GM12878 (cell line): ENCODE measurements at regions not wholly inside any gene's neighbourhood (a gene's known extent, or its start where the extent isn't known, plus 50 kb on each side); places are given as distances from the start of the nearest gene placed in this dataset.

Experiments
- ATAC-seq: fragments of 200-7000 bp; cut with Tn5 transposase; 3 replicates; pipeline ENCODE4 v1.9.1; 2020; ENCODE audit warnings: mild to moderate bottlenecking, moderate library complexity
- BruUV-seq: library from RNA; stranded (reverse); fragments of 400-500 nt; replicated peaks from 2 replicates; lab custom pipeline; 2021; lab: Mats Ljungman, UMichigan
- CTCF ChIA-PET: fragments of 300-600 bp; sonication (Branson Sonifier 250); formaldehyde crosslinking; extraction: SDS; loops from one replicate; lab custom pipeline; 2021; ENCODE audit warnings: inconsistent platforms; lab: Yijun Ruan, JAX
- POLR2A ChIA-PET: fragments of 350-600 bp; formaldehyde crosslinking; extraction: SDS; loops from one replicate; lab custom pipeline; 2021; ENCODE audit warnings: inconsistent platforms; lab: Charles Lee
- RAD21 ChIA-PET: fragments of 300-600 bp; sonication (Branson Sonifier 250); formaldehyde crosslinking; loops from one replicate; lab custom pipeline; 2023; ENCODE audit warnings: antibody characterized with exemption; ENCODE audit not compliant: unreplicated experiment; lab: Charles Lee
- SMC1A ChIA-PET: fragments of 300-600 bp; sonication (Branson Sonifier 250); formaldehyde crosslinking; loops from one replicate; lab custom pipeline; 2023; ENCODE audit not compliant: unreplicated experiment, uncharacterized antibody; lab: Charles Lee
- DNase-seq: peaks from one replicate; pipeline ENCODE4 v3.0.0-alpha.2; 2011; ENCODE audit warnings: low read depth, low spot score
- FAIRE-seq: peaks from 3 replicates; lab custom pipeline; 2011; peaks lifted over from hg19 to GRCh38; lab: Jason Lieb, UNC
- H2AFZ ChIP-seq: 2 replicates; pipeline ENCODE4 v1.6.0; 2011; ENCODE audit warnings: low read depth, low read length, control low read depth; ENCODE audit not compliant: control insufficient read depth
- H3K27ac ChIP-seq: 2 replicates; pipeline ENCODE4 v1.5.1; 2011; ENCODE audit warnings: control low read depth; ENCODE audit not compliant: control insufficient read depth, insufficient read depth
- H3K27me3 ChIP-seq, 2 experiments: replicated peaks in 1 of 2; 2 replicates each; pipeline versions ENCODE4 v1.6.0 to v1.6.1; 2011; ENCODE audit warnings: low read length in 1 of 2; ENCODE audit not compliant: control insufficient read depth in 2 of 2, insufficient read depth in 2 of 2
- H3K36me3 ChIP-seq, 2 experiments: 2 replicates each; pipeline ENCODE4 v1.5.1; 2011; ENCODE audit warnings: low read length in 1 of 2; ENCODE audit not compliant: control insufficient read depth in 2 of 2, insufficient read depth in 2 of 2
- H3K4me1 ChIP-seq: 2 replicates; pipeline ENCODE4 v1.6.1; 2011; ENCODE audit warnings: mild to moderate bottlenecking, low read length, moderate library complexity, mixed read lengths; ENCODE audit not compliant: control insufficient read depth, insufficient read depth
- H3K4me2 ChIP-seq: 2 replicates; pipeline ENCODE4 v1.6.0; 2011; ENCODE audit warnings: control low read depth; ENCODE audit not compliant: control insufficient read depth, insufficient read depth
- H3K4me3 ChIP-seq: fragments of 200-600 bp; sonication (generic); 2 replicates; pipeline ENCODE4 v1.5.1; 2016
- H3K79me2 ChIP-seq: 2 replicates; pipeline ENCODE4 v1.6.0; 2011; ENCODE audit warnings: low read length; ENCODE audit not compliant: control insufficient read depth, insufficient read depth
- H3K9ac ChIP-seq: 2 replicates; pipeline ENCODE4 v1.8.0; 2011; ENCODE audit warnings: low read length, control low read depth, mixed read lengths; ENCODE audit not compliant: control insufficient read depth, insufficient read depth
- H3K9me3 ChIP-seq: replicated peaks from 3 replicates; pipeline ENCODE4 v1.5.1; 2011; ENCODE audit warnings: mild to moderate bottlenecking, low read length; ENCODE audit not compliant: control insufficient read depth, insufficient read depth
- H4K20me1 ChIP-seq: 2 replicates; pipeline ENCODE4 v1.6.0; 2011; ENCODE audit not compliant: control insufficient read depth, insufficient read depth
- BACH1 ChIP-seq: fragments of 450-650 bp; IDR thresholded peaks from 2 replicates; pipeline ENCODE4 v1.6.1; 2017; ENCODE audit warnings: mild to moderate bottlenecking, borderline replicate concordance
- BCL3 ChIP-seq: IDR thresholded peaks from 2 replicates; pipeline ENCODE4 v1.6.1; 2011; ENCODE audit warnings: borderline replicate concordance, low read depth, mild to moderate bottlenecking, moderate library complexity, low read length; ENCODE audit not compliant: insufficient read depth, poor library complexity, severe bottlenecking
- CHD1 ChIP-seq: IDR thresholded peaks from 2 replicates; pipeline ENCODE4 v1.6.1; 2012; ENCODE audit warnings: low read depth, low read length, improper control_type of control experiment
- CREB1 ChIP-seq: IDR thresholded peaks from 2 replicates; pipeline ENCODE4 v1.6.1; 2012; ENCODE audit warnings: low read depth, mild to moderate bottlenecking, inconsistent platforms
- HDAC6 ChIP-seq: fragments of 200-600 bp; sonication (generic); IDR thresholded peaks from one replicate; pipeline ENCODE4 v1.8.0; 2017; ENCODE audit warnings: antibody characterized with exemption; ENCODE audit not compliant: unreplicated experiment
- NFIC ChIP-seq: IDR thresholded peaks from 2 replicates; pipeline ENCODE4 v1.6.1; 2012; ENCODE audit warnings: low read depth, mild to moderate bottlenecking, inconsistent platforms, low read length, moderate library complexity
- PAX5 ChIP-seq: IDR thresholded peaks from 2 replicates; pipeline ENCODE4 v1.6.1; 2011; ENCODE audit warnings: low read depth, low read length, borderline replicate concordance
- PML ChIP-seq: IDR thresholded peaks from 2 replicates; pipeline ENCODE4 v1.6.1; 2012; ENCODE audit warnings: low read length, inconsistent platforms
- STAT1 ChIP-seq: fragments of 450-650 bp; conservative IDR thresholded peaks from 2 replicates; pipeline ENCODE4 v1.6.1; 2014; ENCODE audit warnings: antibody characterized with exemption, mild to moderate bottlenecking
- SUPT20H ChIP-seq: IDR thresholded peaks from 2 replicates; pipeline ENCODE4 v1.6.1; 2011; ENCODE audit warnings: low read depth, mild to moderate bottlenecking, low read length, moderate library complexity, borderline replicate concordance; ENCODE audit not compliant: control insufficient read depth
- SUZ12 ChIP-seq: fragments of 200-600 bp; sonication (generic); IDR thresholded peaks from one replicate; pipeline ENCODE4 v1.6.1; 2018; ENCODE audit warnings: antibody characterized with exemption, mild to moderate bottlenecking; ENCODE audit not compliant: unreplicated experiment
- ZBTB11 ChIP-seq: fragments of 450-650 bp; formaldehyde crosslinking; IDR thresholded peaks from 2 replicates; pipeline ENCODE4 v1.5.0; 2022; ENCODE audit warnings: mild to moderate bottlenecking, missing genetic modification characterization
- ZBTB33 ChIP-seq: fragments of 450-650 bp; IDR thresholded peaks from 2 replicates; pipeline ENCODE4 v1.6.1; 2017; ENCODE audit warnings: mild to moderate bottlenecking
- WGBS: methylation state at CpG from one replicate; pipeline ENCODE4 v1.1.6; 2016; ENCODE audit warnings: low lambda C conversion rate; ENCODE audit not compliant: insufficient replicate concordance, insufficient coverage; ENCODE audit errors: missing lambda C conversion rate; 5-methylcytosine and 5-hydroxymethylcytosine counted together
- in situ Hi-C: fragments of 300-500 bp; cut with MboI; formaldehyde crosslinking; loops from 9 replicates; pipeline ENCODE4 v1.14.3; 2018; ENCODE audit warnings: mixed read lengths
- intact Hi-C: fragments of 100-400 bp; cut with micrococcal nuclease; formaldehyde crosslinking; loops from one replicate; pipeline ENCODE4 v1.14.2; 2022; ENCODE audit not compliant: unreplicated experiment
- TF ChIP-seq, protein P1 (sequence below): fragments of 450-650 bp; IDR thresholded peaks from 2 replicates; pipeline ENCODE4 v1.6.1; 2017; ENCODE audit warnings: low read depth, mild to moderate bottlenecking, moderate library complexity

- Histone ChIP-seq H3K27me3 (no peaks in the 10 kb centered on the region), H3K4me2 (no peak overlapping the region), H3K4me1 (no peaks in the 10 kb centered on the region), H3K9me3 (no peaks in the 10 kb centered on the region), H2AFZ (no peak overlapping the region), H3K4me3 (no peak overlapping the region), H3K36me3 (no peaks in the 10 kb centered on the region), H3K9ac (no peak overlapping the region), H3K79me2 (no peaks in the 10 kb centered on the region), H4K20me1 (no peaks in the 10 kb centered on the region), H3K27ac (no peak overlapping the region)
- in situ Hi-C loops: no loop called here
- no TSS peak for BruUV-seq
- ChIA-PET SMC1A (no interaction called here), CTCF (no interaction called here), POLR2A (no interaction called here), RAD21 (no interaction called here)
- 29% methylated on average over 8 of the region's 8 CpGs for WGBS
- intact Hi-C loops: no loop called here
- DNase-seq (no peak), FAIRE-seq (no peak), ATAC-seq (no peak)
- no peak for TF ChIP-seq CREB1
- TF ChIP-seq PAX5: no peak
- TF ChIP-seq PML: no peak
- TF ChIP-seq ZBTB11 (CRISPR knock-in tag): no peak
- TF ChIP-seq SUPT20H: no peak
- no peak for TF ChIP-seq ZBTB33
- no peak for TF ChIP-seq STAT1
- TF ChIP-seq SUZ12: no peak
- no peak for TF ChIP-seq CHD1
- no peak for TF ChIP-seq NFIC
- TF ChIP-seq, protein P1, sequence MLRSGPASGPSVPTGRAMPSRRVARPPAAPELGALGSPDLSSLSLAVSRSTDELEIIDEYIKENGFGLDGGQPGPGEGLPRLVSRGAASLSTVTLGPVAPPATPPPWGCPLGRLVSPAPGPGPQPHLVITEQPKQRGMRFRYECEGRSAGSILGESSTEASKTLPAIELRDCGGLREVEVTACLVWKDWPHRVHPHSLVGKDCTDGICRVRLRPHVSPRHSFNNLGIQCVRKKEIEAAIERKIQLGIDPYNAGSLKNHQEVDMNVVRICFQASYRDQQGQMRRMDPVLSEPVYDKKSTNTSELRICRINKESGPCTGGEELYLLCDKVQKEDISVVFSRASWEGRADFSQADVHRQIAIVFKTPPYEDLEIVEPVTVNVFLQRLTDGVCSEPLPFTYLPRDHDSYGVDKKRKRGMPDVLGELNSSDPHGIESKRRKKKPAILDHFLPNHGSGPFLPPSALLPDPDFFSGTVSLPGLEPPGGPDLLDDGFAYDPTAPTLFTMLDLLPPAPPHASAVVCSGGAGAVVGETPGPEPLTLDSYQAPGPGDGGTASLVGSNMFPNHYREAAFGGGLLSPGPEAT: no peak
- TF ChIP-seq BCL3: no peak
- TF ChIP-seq HDAC6: no peak
- TF ChIP-seq BACH1: no peak
Observed at GRCh38 chr10:4319870-4320367, 506.1 kb upstream of the AKR1E2 start.
